ENCODE measurements at regions not wholly inside any gene's neighbourhood (a gene's known extent, or its start where the extent isn't known, plus 50 kb on each side); places are given as distances from the start of the nearest gene placed in this dataset.

- no peak for TF ChIP-seq JUN (IDR thresholded peaks at IDR 0.05)
- no peak for TF ChIP-seq POLR2A (IDR thresholded peaks at IDR 0.05; ENCODE audit: low read length)
- TF ChIP-seq RFX5 (IDR thresholded peaks at IDR 0.05): no peak
- no peak for TF ChIP-seq CTCF (IDR thresholded peaks at IDR 0.05)
- no peak for TF ChIP-seq EP300 (IDR thresholded peaks at IDR 0.05)
Observed at GRCh38 chr4:29043411-29043810, 1676.8 kb upstream of the PCDH7 start.
